ENCODE measurements at regions not wholly inside any gene's neighbourhood (a gene's known extent, or its start where the extent isn't known, plus 50 kb on each side); places are given as distances from the start of the nearest gene placed in this dataset.

DNA sequence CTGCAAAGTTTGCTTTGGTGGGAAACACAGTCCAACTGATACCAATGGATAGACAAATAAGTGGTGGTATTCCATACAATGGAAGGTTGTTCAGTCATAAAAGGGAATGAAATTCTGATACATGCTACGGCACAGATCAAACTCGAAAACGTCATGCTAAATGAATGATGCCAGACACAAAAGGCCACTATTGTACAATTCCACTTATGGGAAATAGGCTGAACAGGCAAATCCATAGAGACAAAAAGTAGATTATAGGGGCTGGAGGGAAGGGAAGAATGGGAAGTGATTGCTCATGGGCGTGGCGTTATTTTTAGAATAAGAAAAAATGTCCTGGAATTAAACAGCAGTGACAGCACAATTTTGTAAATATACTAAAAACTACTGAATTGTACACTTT, 66.0 kb upstream of the FOXK1 start:
- no peak for DNase-seq

DNA sequence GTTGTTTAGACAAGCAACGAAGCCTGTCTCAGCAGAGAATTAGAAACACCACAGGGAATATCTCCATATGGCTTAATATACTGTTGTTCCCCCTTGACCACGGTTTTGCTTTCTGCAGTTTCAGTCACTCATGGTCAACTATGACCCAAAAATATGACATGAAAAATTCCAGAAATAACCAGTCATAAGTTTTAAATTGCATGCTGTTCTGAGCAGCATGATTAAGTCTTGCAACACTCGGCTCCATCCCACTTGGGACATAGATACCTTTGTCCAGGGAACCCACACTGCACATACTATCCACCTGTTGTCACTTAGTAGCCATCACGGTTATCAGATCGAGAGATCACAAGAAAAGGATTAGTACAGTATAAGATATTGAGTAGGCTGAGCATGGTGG, 60.7 kb upstream of the FOXK1 start:
- DNase-seq = no peak

DNA sequence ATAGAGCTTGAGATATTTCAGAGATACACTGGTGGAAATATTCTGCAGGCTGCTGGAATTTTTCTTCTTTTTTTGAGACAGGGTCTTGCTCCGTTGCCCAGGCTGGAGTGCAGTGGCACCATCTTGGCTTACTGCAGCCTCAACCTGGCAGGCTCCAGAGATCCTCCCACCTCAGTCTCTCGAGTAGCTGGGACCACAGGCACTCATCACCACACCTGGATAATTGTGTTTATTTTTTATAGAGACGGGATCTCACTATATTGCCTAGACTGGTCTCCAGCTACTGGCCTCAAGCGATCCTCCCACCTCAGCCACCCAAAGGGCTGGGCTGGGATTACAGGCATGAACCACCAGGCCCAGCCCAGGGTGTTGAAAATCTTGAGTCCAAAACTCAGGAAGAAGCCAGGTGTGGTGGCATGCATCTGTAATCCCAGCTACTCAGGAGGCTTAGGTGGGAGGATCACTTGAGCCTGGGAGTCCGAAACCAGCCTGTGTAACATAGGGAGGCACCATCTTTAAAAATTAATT, 55.7 kb upstream of the FOXK1 start:
- no peak for DNase-seq

DNA sequence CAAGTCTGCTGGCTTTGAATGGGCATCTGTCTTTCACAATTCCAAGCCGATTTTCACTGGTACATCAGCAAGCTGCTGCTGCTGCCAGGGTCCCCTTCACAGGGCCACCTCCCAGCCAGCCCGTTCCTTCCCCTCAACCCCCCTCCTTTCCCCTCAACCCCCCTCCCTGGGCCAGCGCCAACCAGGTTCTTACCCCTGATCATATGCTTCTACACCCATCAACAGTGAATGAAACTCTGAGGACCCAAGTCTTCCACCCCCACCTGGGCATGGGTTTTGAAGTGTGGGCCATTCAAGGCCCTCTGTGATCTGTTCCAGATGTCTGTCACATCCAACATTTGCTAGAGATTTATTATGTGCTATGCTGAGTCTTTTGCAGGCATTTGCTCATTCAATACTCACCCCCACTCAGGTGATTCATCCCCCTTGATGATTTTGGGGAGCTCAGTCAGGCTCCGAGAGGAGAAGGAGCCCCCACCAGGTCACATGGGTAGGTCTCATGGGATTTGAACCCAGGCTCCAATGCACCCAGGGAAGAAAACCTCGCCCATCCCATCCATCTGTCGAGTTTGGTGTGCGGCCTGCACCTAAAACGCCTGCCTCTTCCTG, 52.7 kb upstream of the FOXK1 start:
- DNase-seq = no peak

DNA sequence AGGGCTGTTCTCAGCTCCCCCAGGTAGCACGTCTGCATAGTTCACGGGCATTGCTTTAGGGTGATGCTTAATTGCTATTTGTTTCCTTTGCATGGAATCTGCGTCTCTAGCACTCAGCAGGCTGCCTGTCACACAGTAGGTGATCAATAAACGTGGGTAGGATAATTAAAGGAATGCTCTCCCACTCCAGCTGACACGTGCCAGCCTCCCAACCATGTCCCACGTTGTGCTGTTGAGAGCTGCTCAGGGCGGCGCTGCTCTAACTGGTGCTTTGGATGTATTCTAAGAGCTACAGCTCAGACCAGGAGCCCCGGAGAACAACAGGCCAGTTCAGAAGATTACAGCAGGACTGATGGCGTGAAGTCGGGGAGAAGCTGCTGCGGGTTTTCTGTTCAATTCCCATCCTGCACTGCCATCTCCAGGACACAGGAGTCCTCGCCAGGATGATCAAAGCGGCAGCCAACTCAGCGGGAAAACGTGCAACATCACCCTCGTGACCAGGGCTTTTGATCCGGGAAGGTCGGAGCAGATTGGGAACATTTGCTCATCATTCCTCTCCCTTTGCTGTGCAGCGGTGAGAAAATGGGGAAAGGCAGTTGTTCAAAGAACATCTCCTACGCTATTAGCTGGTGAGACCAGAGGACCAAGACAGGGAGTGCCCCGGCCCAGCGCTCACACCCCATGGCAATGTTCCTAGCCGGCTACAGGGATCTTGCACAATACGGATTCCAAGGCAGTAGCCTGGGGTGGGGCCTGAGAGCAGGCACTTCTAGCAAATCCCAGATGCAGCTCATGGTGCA, 50.5 kb upstream of the FOXK1 start:
- DNase-seq = peak; percentile 81
